ENCODE measurements at regions not wholly inside any gene's neighbourhood (a gene's known extent, or its start where the extent isn't known, plus 50 kb on each side); places are given as distances from the start of the nearest gene placed in this dataset.
"Not testable (repeated sequence)": the region's sequence is repeated elsewhere in the genome, so short reads cannot be mapped to it uniquely, and the experiment has no call there.

DNA sequence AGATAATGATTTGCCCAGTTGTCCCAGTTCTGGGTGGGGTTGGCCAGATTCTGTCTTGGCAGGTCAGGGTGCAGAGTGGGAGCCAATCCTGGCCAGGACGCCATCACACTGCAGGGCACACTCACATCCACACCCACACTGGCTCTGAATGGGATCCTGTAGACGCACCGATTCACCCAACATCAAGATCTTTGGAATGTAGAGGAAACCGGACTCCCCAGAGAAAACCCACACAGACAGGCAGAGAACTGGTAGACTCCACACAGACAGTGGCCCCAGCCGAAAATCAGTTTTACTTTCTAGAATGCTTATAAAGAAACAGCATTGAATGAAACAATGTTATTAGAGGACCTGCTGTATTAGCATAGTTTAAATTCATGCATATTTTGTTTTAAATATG is 343.1 kb upstream of the DAB2 start:
- no peak overlapping the region for H3K4me3 ChIP-seq (ENCODE audit: low read depth, low read length)
- no peak for DNase-seq (ENCODE audit: extremely low spot score)
- H3K4me1 ChIP-seq (ENCODE audit: insufficient read depth): no peaks in the 10 kb centered on the region
- WGBS: 91% methylated on average over 5 of the region's 5 CpGs
- H3K27ac ChIP-seq (ENCODE audit: low read depth): no peak overlapping the region
- H3K36me3 ChIP-seq (ENCODE audit: insufficient read depth): no peaks in the 10 kb centered on the region

DNA sequence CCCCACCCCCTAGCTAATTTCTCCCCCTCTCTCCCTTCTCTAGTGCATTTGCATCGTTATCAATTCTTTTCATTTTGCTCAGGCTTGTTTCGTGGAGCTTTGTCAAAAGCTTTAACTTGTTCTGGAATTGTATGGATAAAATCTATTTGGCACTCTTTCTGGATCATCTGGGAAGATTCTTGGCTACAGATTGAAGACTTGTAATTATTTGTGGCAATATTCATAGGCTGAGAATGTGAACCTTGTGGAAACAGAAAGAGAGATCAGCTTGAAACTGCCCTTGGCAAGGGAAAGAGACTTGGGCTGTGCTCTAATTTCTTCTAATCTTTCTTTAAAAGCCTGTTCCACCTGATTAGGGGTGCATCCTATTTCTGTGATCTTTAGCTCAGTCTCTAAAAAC is 340.6 kb upstream of the DAB2 start:
- 34% methylated on average over 2 of the region's 2 CpGs for WGBS
- DNase-seq (ENCODE audit: extremely low spot score): no peak

DNA sequence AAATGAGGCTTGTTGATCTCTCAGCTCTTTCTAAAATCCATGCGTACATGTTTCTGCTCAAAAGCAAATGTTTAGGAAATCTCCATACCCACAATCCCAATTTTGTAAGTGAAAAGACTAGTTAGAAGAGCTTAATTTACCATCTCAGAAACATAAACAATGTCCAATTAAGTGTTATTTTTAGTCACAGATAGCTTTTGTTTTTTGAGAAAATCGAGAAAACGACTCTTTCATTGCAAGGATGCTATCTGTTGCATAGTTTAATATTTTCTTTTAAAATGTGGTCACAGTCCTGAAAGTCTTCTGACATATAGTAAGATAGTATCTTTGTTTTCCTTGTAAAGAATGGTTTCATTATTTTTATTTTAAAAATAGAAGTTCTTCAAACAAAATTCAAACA is 338.0 kb upstream of the DAB2 start:
- no peak for DNase-seq (ENCODE audit: extremely low spot score)
- 87% methylated on average over 3 of the region's 3 CpGs for WGBS
- H3K36me3 ChIP-seq (ENCODE audit: insufficient read depth): no peaks in the 10 kb centered on the region
- H3K27ac ChIP-seq (ENCODE audit: low read depth): no peak overlapping the region
- H3K4me1 ChIP-seq (ENCODE audit: insufficient read depth): no peaks in the 10 kb centered on the region
- H3K4me3 ChIP-seq (ENCODE audit: low read depth, low read length): no peak overlapping the region

More for the DNA sequence above, 340.6 kb upstream of the DAB2 start:
- no peaks in the 10 kb centered on the region for H3K36me3 ChIP-seq (ENCODE audit: insufficient read depth)
- H3K27ac ChIP-seq (ENCODE audit: low read depth): no peak overlapping the region
- no peak overlapping the region for H3K4me3 ChIP-seq (ENCODE audit: low read depth, low read length)
- no peaks in the 10 kb centered on the region for H3K4me1 ChIP-seq (ENCODE audit: insufficient read depth)

DNA sequence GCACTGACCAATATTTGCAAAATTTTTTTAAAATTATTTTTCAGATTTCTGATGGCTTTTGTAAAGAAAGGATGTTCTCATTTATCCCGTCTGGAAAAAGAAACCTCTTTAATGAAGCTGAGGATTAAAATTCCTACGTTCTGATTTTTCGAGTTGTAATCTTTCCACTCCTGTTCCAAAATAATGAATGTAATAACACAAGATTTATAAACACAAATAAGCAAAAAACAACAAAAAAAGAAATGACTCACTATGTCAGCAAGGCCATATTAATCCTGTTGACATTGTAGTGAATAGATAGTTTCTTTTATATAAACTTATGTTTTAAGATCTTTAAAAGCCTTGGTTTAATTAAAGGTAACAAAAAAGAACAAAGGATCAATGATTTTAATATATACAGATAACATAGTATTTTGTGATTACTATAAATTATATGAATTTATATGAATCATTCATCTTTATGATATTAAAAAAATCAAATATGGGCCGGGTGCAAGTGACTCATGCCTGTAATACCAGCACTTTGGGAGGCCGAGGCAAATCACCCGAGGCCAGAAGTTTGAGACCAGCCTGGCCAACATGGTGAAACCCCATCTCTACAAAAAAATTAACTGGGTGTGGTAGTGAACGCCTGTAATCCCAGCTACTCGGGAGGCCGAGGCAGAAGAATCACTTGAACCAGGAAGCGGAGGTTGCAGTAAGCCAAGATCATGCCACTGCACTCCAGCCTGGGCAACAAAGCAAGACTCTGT is 336.6 kb upstream of the DAB2 start:
- Histone ChIP-seq H3K36me3 (ENCODE audit: insufficient read depth) (no peaks in the 10 kb centered on the region), H3K4me1 (ENCODE audit: insufficient read depth) (no peaks in the 10 kb centered on the region), H3K4me3 (ENCODE audit: low read depth, low read length) (no peak overlapping the region), H3K27ac (ENCODE audit: low read depth) (no peak overlapping the region)
- DNase-seq (ENCODE audit: extremely low spot score): no peak
- WGBS: 67% methylated on average over 10 of the region's 10 CpGs

DNA sequence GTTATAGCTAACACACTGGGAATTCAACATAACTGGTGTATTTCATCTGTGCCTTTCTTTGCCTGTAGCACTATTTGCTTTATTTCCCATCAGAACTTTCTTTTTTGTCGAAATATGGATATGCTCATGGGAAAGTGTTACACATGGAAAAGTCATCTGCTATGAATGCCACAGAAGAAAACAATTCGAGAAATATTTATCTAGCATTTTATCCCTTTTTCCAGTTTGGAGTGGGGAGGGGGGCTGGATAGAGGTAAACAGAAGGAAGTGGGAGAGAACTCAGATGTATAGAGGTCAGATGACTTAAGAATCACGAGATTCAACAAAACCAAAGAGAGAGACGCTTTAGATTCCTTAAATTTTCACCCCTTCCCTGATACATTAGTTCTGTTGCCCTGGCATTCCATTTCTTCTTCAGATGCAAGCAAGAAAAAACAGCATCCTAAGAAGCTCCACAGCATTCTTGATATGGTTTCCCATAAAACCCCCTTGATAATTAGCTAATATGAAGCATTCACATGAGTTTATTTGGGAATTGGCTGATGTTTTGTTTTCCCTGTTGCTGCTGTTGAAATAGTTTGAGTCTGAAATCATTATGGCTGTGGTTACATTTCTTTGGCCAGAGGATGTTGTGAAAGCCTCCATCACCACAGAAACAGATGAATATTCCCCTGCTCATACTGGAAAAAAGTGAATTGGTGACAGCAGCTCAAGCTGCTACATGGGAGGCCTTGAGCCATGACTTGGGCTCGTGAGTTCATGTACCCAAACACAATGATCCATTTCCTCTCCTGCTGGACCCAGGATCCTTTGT is 335.8 kb upstream of the DAB2 start:
- no peaks in the 10 kb centered on the region for H3K4me1 ChIP-seq (ENCODE audit: insufficient read depth)
- 43% methylated on average over 5 of the region's 5 CpGs for WGBS
- no peaks in the 10 kb centered on the region for H3K36me3 ChIP-seq (ENCODE audit: insufficient read depth)
- no peak overlapping the region for H3K4me3 ChIP-seq (ENCODE audit: low read depth, low read length)
- no peak for DNase-seq (ENCODE audit: extremely low spot score)
- H3K27ac ChIP-seq (ENCODE audit: low read depth): peak overlapping the region; percentile 29

DNA sequence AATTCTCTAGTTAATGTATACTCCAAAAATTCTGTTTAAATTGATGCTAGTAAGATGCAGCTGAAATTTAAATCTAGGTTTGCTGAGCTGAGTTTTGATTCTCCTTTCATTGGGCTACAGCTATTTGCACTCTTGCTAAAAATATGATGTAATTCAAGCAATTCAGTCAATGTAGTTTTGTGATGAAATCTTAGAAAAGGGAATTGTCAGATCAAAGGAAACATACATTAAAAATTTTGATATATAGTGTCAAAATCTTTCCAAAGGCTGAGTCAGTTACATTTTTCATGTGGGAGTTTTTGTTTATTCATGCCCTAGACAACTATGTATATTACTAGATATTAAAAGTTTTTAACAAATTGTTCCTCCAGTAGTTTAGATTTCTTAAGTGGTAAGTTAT is 334.9 kb upstream of the DAB2 start:
- Histone ChIP-seq H3K4me1 (ENCODE audit: insufficient read depth) (no peaks in the 10 kb centered on the region), H3K4me3 (ENCODE audit: low read depth, low read length) (no peak overlapping the region), H3K36me3 (ENCODE audit: insufficient read depth) (no peaks in the 10 kb centered on the region), H3K27ac (ENCODE audit: low read depth) (no peak overlapping the region)
- DNase-seq (ENCODE audit: extremely low spot score): no peak

DNA sequence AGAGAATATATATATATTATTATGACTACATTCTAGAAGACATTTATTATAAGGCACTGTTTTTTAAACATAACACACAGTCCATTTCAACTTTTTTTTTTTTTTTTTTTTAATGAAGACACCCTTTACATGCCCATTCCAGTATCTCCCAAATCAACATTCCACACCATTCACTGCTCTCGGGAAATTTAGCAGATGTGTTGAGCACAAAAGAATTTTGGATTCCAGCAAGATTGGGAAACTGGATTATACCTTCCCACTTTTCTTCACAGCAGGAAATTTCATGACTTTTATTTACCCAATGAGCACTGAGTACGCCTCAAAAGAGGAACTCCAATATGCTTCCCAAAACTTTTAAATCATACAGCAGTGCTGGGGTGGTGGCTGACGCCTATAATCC is 333.6 kb upstream of the DAB2 start:
- Histone ChIP-seq H3K4me3 (ENCODE audit: low read depth, low read length) (no peak overlapping the region), H3K36me3 (ENCODE audit: insufficient read depth) (no peaks in the 10 kb centered on the region), H3K4me1 (ENCODE audit: insufficient read depth) (no peaks in the 10 kb centered on the region), H3K27ac (ENCODE audit: low read depth) (no peak overlapping the region)
- DNase-seq (ENCODE audit: extremely low spot score): no peak
- WGBS: 89% methylated on average over 3 of the region's 3 CpGs

DNA sequence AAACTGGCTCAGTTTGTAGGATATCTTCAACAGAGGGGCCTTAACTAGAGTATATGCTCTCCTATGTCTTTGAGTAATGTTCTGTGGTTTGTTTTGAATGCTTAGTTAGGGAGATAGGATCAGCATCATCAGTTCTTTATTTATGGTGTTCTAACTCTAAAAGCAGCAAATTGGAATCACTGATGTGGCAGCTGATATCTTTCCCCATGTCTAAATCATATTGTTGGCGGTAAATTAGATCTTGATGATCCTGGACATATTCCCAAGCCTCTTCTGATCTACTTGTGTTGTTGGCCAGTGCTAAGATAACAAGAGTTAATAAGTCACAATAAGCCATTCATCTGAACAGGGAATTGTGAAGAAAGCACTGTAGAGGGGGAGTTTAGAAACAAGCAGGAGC is 332.4 kb upstream of the DAB2 start:
- 88% methylated on average over 1 of the region's 1 CpG for WGBS
- DNase-seq (ENCODE audit: extremely low spot score): peak; percentile 33
- Histone ChIP-seq H3K4me3 (ENCODE audit: low read depth, low read length) (no peak overlapping the region), H3K36me3 (ENCODE audit: insufficient read depth) (no peaks in the 10 kb centered on the region), H3K27ac (ENCODE audit: low read depth) (no peak overlapping the region), H3K4me1 (ENCODE audit: insufficient read depth) (no peaks in the 10 kb centered on the region)

DNA sequence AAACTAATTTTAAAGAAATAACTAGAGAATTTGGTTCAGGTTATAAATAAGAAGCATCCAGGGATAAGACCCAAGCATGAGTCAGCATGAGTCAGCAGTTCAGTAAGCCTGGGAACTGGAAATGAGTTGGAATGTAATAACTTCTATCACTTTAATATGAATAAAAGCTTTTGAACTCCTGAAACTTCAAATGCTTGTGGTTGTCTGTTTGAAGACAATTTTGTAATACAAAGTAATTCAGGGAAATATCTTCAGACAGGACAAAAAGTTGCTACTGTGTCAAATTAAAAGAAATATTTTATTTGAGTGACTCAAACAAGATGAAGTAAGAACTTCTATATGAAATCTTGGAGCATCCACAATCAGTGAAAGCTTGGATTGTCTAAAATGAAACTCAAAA is 331.2 kb upstream of the DAB2 start:
- Histone ChIP-seq H3K36me3 (ENCODE audit: insufficient read depth) (no peaks in the 10 kb centered on the region), H3K27ac (ENCODE audit: low read depth) (no peak overlapping the region), H3K4me3 (ENCODE audit: low read depth, low read length) (no peak overlapping the region), H3K4me1 (ENCODE audit: insufficient read depth) (no peaks in the 10 kb centered on the region)
- no peak for DNase-seq (ENCODE audit: extremely low spot score)

DNA sequence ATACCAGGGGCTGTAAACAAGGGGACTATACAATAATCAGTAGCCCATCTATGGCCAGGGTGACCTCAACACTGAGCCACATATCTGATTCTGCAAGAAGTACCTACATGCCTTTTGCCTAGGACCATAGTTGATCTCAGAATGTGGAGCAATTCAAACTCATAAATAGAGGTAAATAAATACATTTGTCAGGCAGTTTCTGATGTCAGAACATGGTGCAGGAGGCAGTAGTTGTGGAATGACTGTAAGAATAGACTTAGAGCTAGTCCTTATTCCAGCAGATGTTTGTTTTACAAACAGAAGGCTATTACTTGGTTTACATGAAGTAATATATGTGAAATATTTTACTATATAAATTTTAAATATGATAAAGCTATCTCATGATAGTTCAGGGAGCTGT is 330.7 kb upstream of the DAB2 start:
- no peak overlapping the region for H3K4me3 ChIP-seq (ENCODE audit: low read depth, low read length)
- H3K36me3 ChIP-seq (ENCODE audit: insufficient read depth): no peaks in the 10 kb centered on the region
- H3K27ac ChIP-seq (ENCODE audit: low read depth): no peak overlapping the region
- H3K4me1 ChIP-seq (ENCODE audit: insufficient read depth): no peaks in the 10 kb centered on the region
- no peak for DNase-seq (ENCODE audit: extremely low spot score)

DNA sequence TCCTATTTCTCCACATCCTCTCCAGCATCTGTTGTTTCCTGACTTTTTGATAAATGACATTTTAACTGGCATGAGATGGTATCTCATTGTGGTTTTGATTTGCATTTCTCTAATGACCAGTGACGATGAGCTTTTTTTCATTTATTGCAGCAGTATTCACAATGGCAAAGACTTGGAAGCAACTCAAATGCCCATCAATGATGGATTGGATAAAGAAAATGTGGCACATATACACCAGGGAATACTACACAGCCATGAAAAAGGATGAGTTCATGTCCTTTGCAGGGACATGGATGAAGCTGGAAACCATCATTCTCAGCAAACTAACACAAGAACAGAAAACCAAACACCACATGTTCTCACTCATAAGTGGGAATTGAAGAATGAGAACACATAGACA is 329.0 kb upstream of the DAB2 start:
- H3K36me3 ChIP-seq (ENCODE audit: insufficient read depth); DNase-seq (ENCODE audit: extremely low spot score); H3K4me1 ChIP-seq (ENCODE audit: insufficient read depth); H3K4me3 ChIP-seq (ENCODE audit: low read depth, low read length); H3K27ac ChIP-seq (ENCODE audit: low read depth): not testable (repeated sequence)
- 96% methylated on average over 1 of the region's 1 CpG for WGBS

DNA sequence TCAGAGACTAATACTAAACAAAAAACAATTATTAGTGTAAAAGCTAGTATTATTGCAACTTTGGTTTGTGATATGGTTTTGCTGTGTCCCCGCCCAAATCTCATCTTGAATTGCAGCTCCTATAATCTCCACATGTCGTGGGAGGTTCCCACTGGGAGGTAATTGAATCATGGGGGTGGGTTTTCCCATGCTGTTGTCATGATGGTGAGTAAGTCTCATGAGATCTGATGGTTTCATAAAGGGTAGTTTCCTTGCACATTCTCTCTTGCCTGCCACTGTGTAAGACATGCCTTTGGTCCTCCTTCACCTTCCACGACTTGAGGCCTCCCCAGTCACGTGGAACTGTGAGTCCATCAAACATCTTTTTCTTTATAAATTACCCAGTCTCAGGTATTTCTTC is 325.9 kb upstream of the DAB2 start:
- no peak overlapping the region for H3K27ac ChIP-seq (ENCODE audit: low read depth)
- no peak overlapping the region for H3K4me3 ChIP-seq (ENCODE audit: low read depth, low read length)
- WGBS: 92% methylated on average over 4 of the region's 4 CpGs
- no peak for DNase-seq (ENCODE audit: extremely low spot score)
- H3K36me3 ChIP-seq (ENCODE audit: insufficient read depth): no peaks in the 10 kb centered on the region
- no peaks in the 10 kb centered on the region for H3K4me1 ChIP-seq (ENCODE audit: insufficient read depth)

DNA sequence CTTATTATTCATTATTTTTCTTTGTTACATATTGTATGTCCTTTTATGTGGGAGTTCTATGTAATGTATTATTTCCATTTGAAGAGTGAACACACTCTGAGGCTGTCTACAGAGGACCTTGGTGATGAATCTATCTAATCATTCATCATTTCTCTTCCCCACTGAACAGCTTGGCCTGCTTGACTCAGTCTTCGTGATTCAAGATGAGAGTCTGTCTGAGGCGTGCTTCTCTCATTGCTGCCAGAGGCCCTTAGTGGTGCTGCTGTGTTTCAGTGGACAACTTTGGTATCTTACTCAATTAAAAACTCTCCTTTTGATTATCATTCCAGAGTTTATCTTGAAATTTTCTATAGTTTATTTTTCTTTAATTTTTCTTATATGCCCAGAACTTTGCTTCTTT is 318.1 kb upstream of the DAB2 start:
- H3K4me3 ChIP-seq (ENCODE audit: low read depth, low read length): no peak overlapping the region
- WGBS: 94% methylated on average over 2 of the region's 2 CpGs
- no peaks in the 10 kb centered on the region for H3K4me1 ChIP-seq (ENCODE audit: insufficient read depth)
- no peak overlapping the region for H3K27ac ChIP-seq (ENCODE audit: low read depth)
- H3K36me3 ChIP-seq (ENCODE audit: insufficient read depth): no peaks in the 10 kb centered on the region
- no peak for DNase-seq (ENCODE audit: extremely low spot score)

DNA sequence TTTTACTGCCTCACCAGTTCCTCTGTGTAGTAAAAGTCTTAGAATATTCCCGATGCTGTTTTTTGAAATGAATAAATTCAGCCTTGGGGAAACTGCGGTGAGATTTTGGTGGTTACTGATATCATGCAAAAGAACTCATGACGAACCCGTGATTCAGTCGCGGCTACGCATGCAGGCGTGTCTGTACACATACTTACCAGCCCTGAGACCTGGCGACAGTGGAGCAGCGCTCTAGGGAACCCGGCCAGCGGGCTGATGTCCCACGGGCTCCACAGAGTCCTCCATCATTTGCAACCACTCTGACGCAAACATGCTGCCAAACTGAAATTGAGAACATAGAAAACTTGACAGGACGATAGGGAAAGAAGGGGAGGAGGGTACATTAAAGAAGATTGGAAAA is 315.6 kb upstream of the DAB2 start:
- WGBS: 93% methylated on average over 15 of the region's 15 CpGs
- Histone ChIP-seq H3K4me1 (ENCODE audit: insufficient read depth) (no peaks in the 10 kb centered on the region), H3K27ac (ENCODE audit: low read depth) (no peak overlapping the region), H3K36me3 (ENCODE audit: insufficient read depth) (no peaks in the 10 kb centered on the region), H3K4me3 (ENCODE audit: low read depth, low read length) (no peak overlapping the region)
- DNase-seq (ENCODE audit: extremely low spot score): no peak
